ENCODE measurements at regions not wholly inside any gene's neighbourhood (a gene's known extent, or its start where the extent isn't known, plus 50 kb on each side); places are given as distances from the start of the nearest gene placed in this dataset.

DNA sequence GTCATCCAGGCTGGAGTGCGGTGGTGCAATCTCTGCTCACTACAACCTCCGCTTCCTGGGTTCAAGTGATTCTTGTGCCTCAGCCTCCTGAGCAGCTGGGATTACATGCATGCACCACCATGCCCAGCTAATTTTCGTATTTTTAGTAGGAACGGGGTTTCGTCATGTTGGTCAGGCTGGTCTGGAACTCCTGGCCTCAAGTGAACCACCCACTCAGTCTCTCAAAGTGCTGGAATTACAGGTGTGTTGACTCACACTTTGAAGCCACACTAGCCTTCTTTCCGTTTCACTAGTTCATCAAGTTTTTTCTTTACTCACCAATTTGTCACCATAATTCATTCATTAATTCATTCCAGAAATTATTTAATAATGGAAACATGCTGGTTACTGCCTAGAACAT is 298.4 kb upstream of the MTNR1B start:
- no peak overlapping the region for H2AFZ ChIP-seq (ENCODE audit: low read length)
- ATAC-seq: no peak
- no peaks in the 10 kb centered on the region for H3K9me3 ChIP-seq (ENCODE audit: low read length)
- intact Hi-C loops (cut with micrococcal nuclease; ENCODE audit: unreplicated experiment) (no loop called here), in situ Hi-C loops (cut with HindIII; ENCODE audit: extremely low pct_ligation_motif_present, low pct_unique_long_range_greater_than_20kb) (no loop called here)
- no peaks in the 10 kb centered on the region for H3K27me3 ChIP-seq (ENCODE audit: control insufficient read depth in 1 of 2, insufficient read depth in 2 of 2, low read length in 2 of 2)
- ChIA-PET CTCF (ENCODE audit: low intra/inter-chr PET ratio, low total read pairs) (no interaction called here), POLR2A (no interaction called here)
- no peak overlapping the region for H3K9ac ChIP-seq (ENCODE audit: insufficient read depth, low read depth, low read length)
- TF ChIP-seq, protein P1, sequence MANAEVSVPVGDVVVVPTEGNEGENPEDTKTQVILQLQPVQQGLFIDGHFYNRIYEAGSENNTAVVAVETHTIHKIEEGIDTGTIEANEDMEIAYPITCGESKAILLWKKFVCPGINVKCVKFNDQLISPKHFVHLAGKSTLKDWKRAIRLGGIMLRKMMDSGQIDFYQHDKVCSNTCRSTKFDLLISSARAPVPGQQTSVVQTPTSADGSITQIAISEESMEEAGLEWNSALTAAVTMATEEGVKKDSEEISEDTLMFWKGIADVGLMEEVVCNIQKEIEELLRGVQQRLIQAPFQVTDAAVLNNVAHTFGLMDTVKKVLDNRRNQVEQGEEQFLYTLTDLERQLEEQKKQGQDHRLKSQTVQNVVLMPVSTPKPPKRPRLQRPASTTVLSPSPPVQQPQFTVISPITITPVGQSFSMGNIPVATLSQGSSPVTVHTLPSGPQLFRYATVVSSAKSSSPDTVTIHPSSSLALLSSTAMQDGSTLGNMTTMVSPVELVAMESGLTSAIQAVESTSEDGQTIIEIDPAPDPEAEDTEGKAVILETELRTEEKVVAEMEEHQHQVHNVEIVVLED (CRISPR knock-in tag; IDR thresholded peaks at IDR 0.05; ENCODE audit: borderline replicate concordance): no peak
- TF ChIP-seq PCBP2 (optimal IDR thresholded peaks at IDR 0.05; ENCODE audit: low read depth, low read length, poor library complexity, severe bottlenecking) (no peak), ZKSCAN1 (IDR thresholded peaks at IDR 0.05; ENCODE audit: low read length) (no peak), BRD4 (CRISPR knock-in tag; IDR thresholded peaks at IDR 0.05) (no peak), ZNF792 (CRISPR knock-in tag; IDR thresholded peaks at IDR 0.05) (no peak), ZSCAN20 (CRISPR knock-in tag; IDR thresholded peaks at IDR 0.05; ENCODE audit: borderline replicate concordance) (no peak), ZNF768 (CRISPR knock-in tag; IDR thresholded peaks at IDR 0.05) (no peak), CREB3 (CRISPR knock-in tag; IDR thresholded peaks at IDR 0.05) (no peak), PAX8 (CRISPR knock-in tag; IDR thresholded peaks at IDR 0.05; ENCODE audit: borderline replicate concordance) (no peak), DPF2 (CRISPR knock-in tag; IDR thresholded peaks at IDR 0.05; ENCODE audit: borderline replicate concordance, low read depth) (no peak), ZNF12 (CRISPR knock-in tag; IDR thresholded peaks at IDR 0.05) (no peak), ZNF10 (CRISPR knock-in tag; IDR thresholded peaks at IDR 0.05; ENCODE audit: borderline replicate concordance, low read depth) (no peak), ZMAT3 (CRISPR knock-in tag; conservative IDR thresholded peaks at IDR 0.05) (no peak), ZNF572 (CRISPR knock-in tag; IDR thresholded peaks at IDR 0.05) (no peak), ZNF639 (CRISPR knock-in tag; conservative IDR thresholded peaks at IDR 0.05) (no peak)
- H3K79me2 ChIP-seq (ENCODE audit: insufficient read depth, low read length): no peaks in the 10 kb centered on the region
- H3K36me3 ChIP-seq (replicated peaks in 1 of 2; ENCODE audit: control insufficient read depth in 1 of 2, insufficient read depth in 2 of 2, low read length in 2 of 2): no peaks in the 10 kb centered on the region
- no peak for DNase-seq (ENCODE audit: low spot score)
- H4K20me1 ChIP-seq (ENCODE audit: insufficient read depth, low read length): no peaks in the 10 kb centered on the region
- H3K27ac ChIP-seq (ENCODE audit: extremely low read length, insufficient read depth, low read length): no peak overlapping the region
- H3K4me3 ChIP-seq (replicated peaks in 1 of 3; ENCODE audit: insufficient read depth in 1 of 3, low read depth in 2 of 3, low read length in 3 of 3): no peak overlapping the region
- H3K4me2 ChIP-seq (ENCODE audit: low read depth, low read length): no peak overlapping the region
- no TSS peak for BruUV-seq (replicated peaks)
- WGBS (ENCODE audit: low lambda C conversion rate): 54% methylated on average over 6 of the region's 6 CpGs
- no peaks in the 10 kb centered on the region for H3K4me1 ChIP-seq (ENCODE audit: insufficient read depth, low read length)
- no peak for FAIRE-seq
